Hematopoietic multipotent progenitor cell treated with erythropoietin and hydrocortisone succinate and interleukin-3 and kit ligand, for 17 days (in vitro differentiated cells): ENCODE measurements at regions not wholly inside any gene's neighbourhood (a gene's known extent, or its start where the extent isn't known, plus 50 kb on each side); places are given as distances from the start of the nearest gene placed in this dataset.
"Not testable (repeated sequence)": the region's sequence is repeated elsewhere in the genome, so short reads cannot be mapped to it uniquely, and the experiment has no call there.

Source experiments
- DNase-seq: peaks from one replicate; pipeline ENCODE4 v3.0.0-alpha.2; 2015; ENCODE audit warnings: low spot score

DNA sequence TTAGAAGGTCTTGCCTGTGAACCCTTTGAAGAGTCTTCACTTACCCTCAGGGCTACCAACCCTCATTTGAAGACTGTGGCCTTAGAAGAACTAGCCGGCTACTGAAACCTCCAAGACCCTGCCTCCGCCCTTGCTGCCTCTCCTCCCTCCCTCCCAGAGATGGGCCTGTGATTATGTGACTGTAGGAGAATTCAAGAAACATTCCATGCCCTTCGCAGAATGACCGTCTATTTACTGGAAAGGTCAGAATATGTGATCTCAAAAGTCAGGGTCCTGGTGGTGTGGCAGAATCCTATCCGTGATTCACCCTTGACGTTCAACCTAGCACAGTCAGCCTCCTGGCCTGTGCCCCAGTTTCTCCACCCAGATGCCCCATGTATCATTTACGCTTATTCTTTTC, 109.6 kb downstream of the CTNND1 start:
- no peak for DNase-seq

GRCh38 chr11:57873196-57873911, 111.8 kb downstream of the CTNND1 start:
- no peak for DNase-seq

DNA sequence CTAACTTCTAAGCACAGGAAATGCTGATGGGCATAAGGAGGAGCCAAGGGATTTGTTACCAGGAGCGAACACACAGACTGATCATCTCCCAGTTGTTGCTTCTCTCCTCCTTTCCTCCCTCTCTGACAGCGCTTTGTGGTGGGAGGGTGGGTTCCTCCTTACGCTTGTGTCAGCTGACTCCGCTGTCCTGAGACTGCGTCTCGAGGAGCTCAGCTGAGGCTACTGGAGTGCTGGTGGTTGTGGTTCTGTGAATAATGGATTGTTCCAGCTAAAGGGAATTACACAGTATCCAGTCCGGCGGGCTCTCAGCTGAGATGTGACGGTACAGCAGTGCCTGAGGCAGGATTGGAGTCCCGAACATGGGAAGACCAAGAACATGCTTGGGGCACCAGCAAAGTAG, 113.4 kb downstream of the CTNND1 start:
- DNase-seq: no peak

DNA sequence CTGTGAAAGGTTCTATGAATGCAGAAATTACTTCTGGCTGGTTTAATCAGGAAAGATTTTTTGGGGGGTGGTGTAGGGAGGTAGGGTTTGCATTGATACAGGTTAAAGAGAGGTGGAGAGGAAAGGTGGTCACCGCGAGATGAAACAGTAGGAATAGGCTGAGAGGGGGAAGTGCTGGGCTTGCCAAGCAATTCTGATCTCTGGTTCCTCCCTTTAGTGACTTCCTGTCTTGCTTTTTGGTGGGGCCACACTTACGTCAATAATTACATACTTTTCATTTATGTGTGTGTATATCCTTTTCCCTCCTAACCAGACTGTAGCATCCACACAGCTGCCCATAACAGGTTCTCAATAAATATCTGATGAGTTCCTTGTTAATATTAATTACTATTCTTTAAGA, 120.0 kb downstream of the CTNND1 start:
- no peak for DNase-seq

DNA sequence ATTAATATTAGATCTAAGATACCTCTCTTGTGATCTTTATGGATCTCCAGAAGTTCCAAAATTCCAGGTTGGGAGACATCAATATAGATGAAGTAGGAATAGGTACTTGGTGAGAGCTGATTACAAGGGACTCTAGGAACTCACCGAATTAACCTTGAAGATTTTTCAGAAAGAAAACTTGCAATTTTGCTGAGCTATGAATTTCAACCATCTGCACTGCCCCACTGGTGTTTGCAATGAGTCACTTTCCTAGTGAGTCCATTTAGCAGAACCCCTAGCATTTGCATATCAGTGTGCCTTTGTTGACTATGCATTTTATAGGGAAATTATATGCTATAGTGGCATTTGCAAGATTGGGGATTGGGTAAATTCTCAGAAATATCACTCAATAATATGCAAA, 122.0 kb downstream of the CTNND1 start:
- DNase-seq: no peak

DNA sequence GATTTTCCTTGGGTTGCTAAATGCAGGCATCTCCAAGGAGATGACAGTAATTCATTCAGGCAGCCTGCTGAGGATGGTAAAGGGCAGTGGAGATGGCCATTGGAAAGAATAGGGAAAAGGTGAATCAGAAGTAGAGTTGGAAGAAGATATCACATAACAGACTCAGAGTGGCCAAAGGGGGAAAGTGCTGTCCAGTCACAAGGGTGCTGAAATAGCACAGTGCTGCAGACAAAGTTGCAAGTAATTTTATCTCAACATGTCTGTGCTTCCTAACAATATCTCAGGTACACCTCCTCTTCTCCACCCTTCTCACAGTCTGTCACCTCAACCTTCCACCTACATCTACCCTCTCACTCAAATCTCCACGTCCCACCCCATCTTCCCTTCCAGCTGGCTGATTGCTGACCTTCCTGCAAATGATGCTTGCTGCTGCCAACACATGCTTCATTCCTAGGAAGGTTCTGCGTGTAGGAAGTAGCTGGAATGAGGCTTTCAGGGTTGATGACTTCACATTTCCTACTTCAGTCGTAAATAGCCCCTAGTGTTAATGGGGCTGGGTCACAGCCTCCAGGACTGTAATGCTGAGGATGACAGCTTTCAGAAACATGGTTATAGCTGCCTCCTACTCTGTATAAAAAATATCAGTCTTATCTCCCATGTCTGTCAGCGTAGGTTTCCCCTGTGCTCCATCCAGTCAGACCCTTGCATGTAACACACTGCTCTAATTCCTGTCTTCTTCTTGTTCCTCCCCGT, 123.9 kb downstream of the CTNND1 start:
- no peak for DNase-seq

DNA sequence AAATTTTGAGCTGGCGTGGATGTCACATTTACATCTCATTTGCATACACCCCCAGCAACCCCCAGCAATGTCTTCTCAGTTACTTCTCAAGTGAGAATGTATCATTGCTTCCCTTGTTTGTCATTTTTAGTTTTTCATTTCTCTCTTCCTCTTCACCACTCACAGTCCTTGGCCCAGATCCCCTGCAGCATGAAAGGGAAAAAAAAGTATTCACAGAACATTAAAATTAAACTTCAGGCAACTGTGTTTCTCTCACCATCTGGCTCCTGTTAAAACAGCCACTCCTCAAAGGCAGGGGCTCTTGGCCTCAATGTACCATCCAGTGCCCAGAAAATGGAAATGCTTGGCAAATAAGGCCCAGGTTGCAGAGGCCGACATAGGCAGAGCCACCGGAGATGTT, 126.8 kb downstream of the CTNND1 start:
- DNase-seq: no peak

GRCh38 chr11:57890521-57890920, 128.9 kb downstream of the CTNND1 start:
- no peak for DNase-seq

- DNase-seq: not testable (repeated sequence)
Measured at GRCh38 chr11:57893200-57893599, 130.5 kb upstream of the OR9Q1 start.

- no peak for DNase-seq
Measured at GRCh38 chr11:57896361-57897145, 127.1 kb upstream of the OR9Q1 start.

- no peak for DNase-seq
Measured at GRCh38 chr11:57899378-57899777, 124.3 kb upstream of the OR9Q1 start.

DNA sequence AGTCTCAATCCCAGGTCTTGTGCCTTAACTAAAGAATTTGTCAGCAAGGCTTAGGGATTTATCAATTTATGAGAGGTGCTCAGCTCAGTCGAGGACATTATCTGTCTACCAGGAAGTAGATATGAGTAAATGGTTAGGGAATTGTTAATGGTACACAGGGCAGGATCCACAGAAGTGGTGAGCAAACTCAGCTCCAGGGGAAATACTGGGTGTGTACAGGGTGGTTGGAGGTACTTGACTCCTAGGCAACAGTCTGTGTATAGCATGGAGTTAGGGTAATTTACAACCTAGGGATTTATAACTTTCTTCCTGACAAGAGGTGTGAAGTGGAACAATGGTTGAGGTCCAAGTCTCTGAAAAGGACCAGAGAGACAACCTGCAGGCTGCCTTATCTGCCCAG, 123.4 kb upstream of the OR9Q1 start:
- no peak for DNase-seq

DNA sequence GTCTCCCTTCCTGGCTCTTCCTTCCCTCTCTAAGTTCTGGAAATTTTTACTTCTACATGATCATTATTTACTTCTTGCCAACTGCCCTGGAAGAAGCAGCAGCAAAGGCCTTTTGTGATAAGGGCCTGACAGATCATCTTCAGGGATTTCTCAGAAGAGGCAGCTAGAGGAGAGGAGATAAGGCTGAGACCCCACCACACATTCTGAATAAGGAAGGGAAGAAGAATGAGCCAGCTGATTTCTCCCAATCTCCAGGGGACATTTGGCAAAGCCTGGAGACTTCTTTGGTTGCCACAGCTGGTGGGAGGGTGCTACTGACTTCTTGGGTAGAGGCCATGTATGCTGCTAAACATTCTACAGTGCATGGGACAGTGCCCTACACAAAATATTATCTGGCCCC, 122.4 kb upstream of the OR9Q1 start:
- DNase-seq: no peak

DNA sequence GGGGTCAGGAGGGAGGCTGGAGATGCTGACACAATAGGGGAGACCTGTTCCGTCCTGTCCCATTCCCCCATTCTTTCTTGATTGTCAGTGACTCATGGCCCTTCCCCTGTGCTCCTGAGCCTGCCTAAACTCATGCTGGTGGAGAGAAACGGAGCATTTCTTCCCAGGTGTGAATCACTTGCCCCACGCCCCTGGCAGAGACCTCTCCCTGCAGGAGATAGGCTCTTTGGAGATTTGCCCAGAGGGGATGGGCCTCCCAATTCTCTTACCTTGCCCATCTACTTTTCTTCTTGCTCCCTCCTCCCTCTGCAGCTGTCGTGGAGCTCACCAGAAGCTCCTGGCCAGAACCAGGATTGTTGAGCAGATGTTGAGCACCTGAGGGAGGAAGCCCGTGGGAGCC, 121.9 kb upstream of the OR9Q1 start:
- DNase-seq: no peak

DNA sequence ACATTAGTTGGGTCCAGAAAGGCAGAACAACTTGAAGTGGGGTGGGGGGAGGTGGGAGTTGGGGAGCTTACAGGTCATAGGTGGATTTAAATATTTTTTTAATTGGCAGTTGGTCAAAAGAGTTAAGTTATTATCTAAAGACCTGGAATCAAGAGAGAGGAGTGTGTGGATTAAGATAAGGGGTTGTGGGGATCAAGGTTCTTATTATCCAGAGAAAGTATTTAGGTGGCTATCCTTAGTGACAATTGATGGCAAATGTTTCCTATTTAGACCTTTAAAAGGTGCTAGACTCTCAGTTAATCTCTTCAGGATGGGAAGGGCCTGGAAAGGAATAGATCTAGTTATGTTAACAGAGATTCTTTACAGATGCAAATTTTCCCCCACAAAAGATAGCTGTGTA, 120.7 kb upstream of the OR9Q1 start:
- DNase-seq: no peak

DNA sequence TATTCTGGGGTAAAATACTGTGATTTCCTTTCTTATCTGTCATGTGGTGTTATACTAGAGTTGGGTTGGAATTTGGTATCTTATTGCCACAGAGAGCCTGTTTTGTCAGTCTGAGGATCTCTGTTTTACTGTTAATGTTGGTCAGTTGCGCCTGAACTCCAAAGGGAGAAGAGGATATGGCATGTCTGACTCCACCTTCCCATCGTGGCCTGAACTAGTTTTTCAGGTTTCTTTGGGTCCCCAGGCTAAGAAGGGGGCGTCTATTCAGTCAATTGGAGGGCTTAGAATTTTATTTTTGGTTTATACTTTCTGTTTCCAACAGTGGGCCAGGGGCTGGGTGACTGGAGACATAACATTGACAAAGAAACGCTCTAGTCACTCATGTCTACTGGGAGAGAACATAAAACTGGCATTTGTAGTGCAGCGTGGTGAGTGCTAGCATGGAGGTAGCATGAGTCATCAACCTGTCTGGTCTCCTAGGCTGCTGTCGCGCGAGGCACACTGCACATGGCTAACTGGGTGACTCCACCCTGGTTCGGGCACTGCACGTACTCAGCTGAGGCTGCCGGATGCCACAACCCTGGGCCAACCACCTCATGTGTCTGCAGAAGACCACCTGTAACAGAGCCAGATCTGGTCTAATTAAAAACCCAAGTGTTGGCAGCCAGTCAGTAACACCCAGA, 120.1 kb upstream of the OR9Q1 start:
- peak; percentile 13 for DNase-seq

- DNase-seq: no peak
Measured at GRCh38 chr11:57904376-57904775, 119.3 kb upstream of the OR9Q1 start.

GRCh38 chr11:57905439-57905838, 118.2 kb upstream of the OR9Q1 start:
- DNase-seq: no peak

DNA sequence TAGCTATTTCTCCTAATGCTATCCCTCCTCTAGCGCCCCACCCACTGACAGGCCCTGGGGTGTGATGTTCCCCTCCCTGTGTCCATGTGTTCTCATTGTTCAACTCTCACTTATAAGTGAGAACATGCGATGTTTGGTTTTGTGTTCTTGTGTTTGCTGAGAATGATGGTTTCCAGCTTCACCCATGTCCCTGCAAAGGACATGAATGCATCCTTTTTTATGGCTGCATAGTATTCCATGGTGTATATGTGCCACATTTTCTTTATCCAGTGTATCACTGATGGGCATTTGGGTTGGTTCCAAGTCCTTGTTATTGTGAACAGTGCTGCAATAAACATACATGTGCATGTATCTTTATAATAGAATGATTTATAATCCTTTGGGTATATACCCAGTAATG, 115.3 kb upstream of the OR9Q1 start:
- not testable (repeated sequence) for DNase-seq

DNA sequence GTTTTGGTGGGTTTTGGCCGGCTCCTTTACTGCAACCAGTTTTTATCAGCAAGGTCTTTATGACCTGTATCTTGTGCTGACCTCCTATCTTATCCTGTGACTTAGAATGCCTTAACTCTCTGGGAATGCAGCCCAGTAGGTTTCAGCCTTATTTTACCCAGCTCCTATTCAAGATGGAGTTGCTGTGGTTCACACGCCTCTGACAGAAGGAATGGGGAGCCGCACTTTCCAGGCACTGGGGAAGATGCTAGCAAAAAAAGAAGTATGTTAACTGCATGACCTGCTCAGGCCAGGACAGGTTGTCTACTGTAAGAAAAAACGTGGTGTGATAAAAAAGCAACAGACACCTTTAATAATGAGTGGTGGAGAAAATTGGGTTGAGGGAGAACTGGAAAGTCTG, 112.2 kb upstream of the OR9Q1 start:
- not testable (repeated sequence) for DNase-seq

- DNase-seq: no peak
Measured at GRCh38 chr11:57913715-57914704, 109.7 kb upstream of the OR9Q1 start.
